Heart right ventricle (tissue), 16 donors: ENCODE measurements at regions not wholly inside any gene's neighbourhood (a gene's known extent, or its start where the extent isn't known, plus 50 kb on each side); places are given as distances from the start of the nearest gene placed in this dataset.

Experiments used
- ATAC-seq, 8 donors: fragments of 200-7000 bp; cut with Tn5 transposase; one replicate each; pipeline ENCODE4 v1.9.1; 2020; ENCODE audit warnings: mild to moderate bottlenecking in 8 of 8, moderate library complexity in 8 of 8, moderate number of reproducible peaks in 1 of 8
- DNase-seq, 2 donors: peaks; one replicate each; pipeline ENCODE4 v3.0.0-alpha.2; 2020
- H3K27ac ChIP-seq, 10 donors: fragments of 200-600 bp; sonication (generic) in 2 of 10; one replicate each; pipeline versions ENCODE4 v1.5.0 to v1.8.0; 2020 to 2022; ENCODE audit warnings: mild to moderate bottlenecking in 3 of 10
- H3K27me3 ChIP-seq, 7 donors: fragments of 200-600 bp; one replicate each; pipeline ENCODE4 v1.8.0; 2021 to 2022; ENCODE audit warnings: mild to moderate bottlenecking in 2 of 7
- H3K36me3 ChIP-seq, 9 donors: fragments of 200-600 bp; sonication (generic) in 1 of 9; one replicate each; pipeline versions ENCODE4 v1.5.0 to v1.8.0; 2020 to 2022; ENCODE audit warnings: mild to moderate bottlenecking in 2 of 9
- H3K4me1 ChIP-seq, 9 donors: fragments of 200-600 bp; sonication (generic) in 1 of 9; one replicate each; pipeline versions ENCODE4 v1.5.0 to v1.8.0; 2020 to 2022; ENCODE audit warnings: mild to moderate bottlenecking in 4 of 9
- H3K4me3 ChIP-seq, 10 donors: fragments of 200-600 bp; sonication (generic) in 2 of 10; one replicate each; pipeline versions ENCODE4 v1.5.0 to v1.8.0; 2020 to 2022; ENCODE audit warnings: mild to moderate bottlenecking in 7 of 10, moderate library complexity in 2 of 10
- H3K9me3 ChIP-seq, 11 donors: fragments of 200-600 bp in 10 of 11; sonication (generic) in 2 of 11; one replicate each; pipeline versions ENCODE4 v1.5.0 to v1.8.0; 2013 to 2022; ENCODE audit warnings: mild to moderate bottlenecking in 2 of 11, control low read depth in 1 of 11, moderate library complexity in 1 of 11
- CTCF ChIP-seq, 9 donors: fragments of 200-600 bp; sonication (generic) in 2 of 9; IDR thresholded peaks; one replicate each; pipeline versions ENCODE4 v1.5.0 to v1.8.0; 2021 to 2022; ENCODE audit warnings: antibody characterized with exemption in 9 of 9, mild to moderate bottlenecking in 5 of 9, moderate library complexity in 1 of 9
- WGBS, 2 donors: extraction: QIAGEN DNeasy Blood & Tissue Kit; methylation state at CpG; one replicate each; pipeline ENCODE4 v1.1.7; 2013; ENCODE audit warnings: inconsistent platforms in 1 of 2; 5-methylcytosine and 5-hydroxymethylcytosine counted together
- intact Hi-C, 10 donors: fragments of 100-400 bp; cut with DNase I; formaldehyde crosslinking; loops; one replicate each; pipeline versions ENCODE4 v1.11.1 to v1.14.2; 2022
- donor health status: Arrhythmogenic right ventricular cardiomyopathy.
- donor health status: ischemic (EF 13 %, LVEDD 7.1; RV severe dilation, severe dysfunction).
- donor health status: healthy with polysubstance abuse.
- donor health status: DM: no; HTN: yes; CAD: no.
- donor health status: DM: no; HTN: no; CAD: no.
- donor health status: ischemic (EF 25% LVEDD 6.9; RV normal size, moderate dysfunction).
- donor health status: ischemic (EF 25% LVEDD 5.7; RV mildly dilated, moderate dysfunction).
- donor health status: healthy.
- donor health status: DM: yes; HTN: yes; CAD: no.
- donor health status: Ischemic cardiomyopathy.
- donor health status: ischemic (EF 35%, LVEDD 5.7; RV mildly dilated, moderate dysfunction).
- donor health status: nonischemic (EF 11% LVEDD 7.7; RV severe dilation, severe dysfunction).
- donor health status: DM: yes; HTN: yes; CAD: no.
- donor health status: PGD.
- donor health status: ischemic (EF 29% LVEDD 5.4; RV normal size, mild dysfunction).
- donor health status: nonischemic (EF 23%, LVEDD 6.1; RV moderate dilation, normal function).

- H3K36me3 ChIP-seq, result no peaks in the 10 kb centered on the region
- no peak for TF ChIP-seq CTCF (IDR thresholded peaks at IDR 0.05)
- 85% methylated on average over 7 of the region's 7 CpGs for WGBS, 2 donors
- DNase-seq (no peak), ATAC-seq (no peak)
- no peak overlapping the region for H3K27ac ChIP-seq
- H3K4me3 ChIP-seq, result no peak overlapping the region
- no peaks in the 10 kb centered on the region for H3K4me1 ChIP-seq
- intact Hi-C loops, result no loop called here
- H3K9me3 ChIP-seq, result peaks cover 0 to 10% (median 0%) of the 10 kb centered on the region in 11 donors
- no peaks in the 10 kb centered on the region for H3K27me3 ChIP-seq
These were observed 113.2 kb downstream of the HERPUD2 start for GRCh38 chr7:35581605-35582210.

GRCh38 chr7:35576031-35576573 lies 118.8 kb downstream of the HERPUD2 start:
- ATAC-seq (peak in 1 of 8 donors; percentile 38), DNase-seq (peak in 1 of 2 donors; percentile 6)
- H3K9me3 ChIP-seq, result peaks cover 0 to 10% (median 0%) of the 10 kb centered on the region in 11 donors
- TF ChIP-seq CTCF (IDR thresholded peaks at IDR 0.05), result no peak
- 83 to 88% methylated on average over 5 of the region's 5 CpGs for WGBS, 2 donors
- H3K4me1 ChIP-seq, result peaks cover 0 to 13% (median 0%) of the 10 kb centered on the region in 9 donors
- H3K27ac ChIP-seq, result no peak overlapping the region
- H3K36me3 ChIP-seq, result no peaks in the 10 kb centered on the region
- no peak overlapping the region for H3K4me3 ChIP-seq
- intact Hi-C loops, result no loop called here
- H3K27me3 ChIP-seq, result no peaks in the 10 kb centered on the region

- DNase-seq (no peak), ATAC-seq (peak in 1 of 8 donors; percentile 29)
- Histone ChIP-seq H3K36me3 (no peaks in the 10 kb centered on the region), H3K4me1 (peaks cover 0 to 18% (median 0%) of the 10 kb centered on the region in 9 donors), H3K4me3 (no peak overlapping the region), H3K9me3 (no peaks in the 10 kb centered on the region), H3K27ac (no peak overlapping the region), H3K27me3 (no peaks in the 10 kb centered on the region)
- WGBS, 2 donors, result 77 to 91% methylated on average over 3 of the region's 3 CpGs
- intact Hi-C loops, result no loop called here
- no peak for TF ChIP-seq CTCF (IDR thresholded peaks at IDR 0.05)
These were observed 123.2 kb downstream of the HERPUD2 start for GRCh38 chr7:35571611-35572240.

- H3K27ac ChIP-seq, result no peak overlapping the region
- intact Hi-C loops, result no loop called here
- DNase-seq, result no peak
- no peaks in the 10 kb centered on the region for H3K27me3 ChIP-seq
- no peaks in the 10 kb centered on the region for H3K36me3 ChIP-seq
- no peak for ATAC-seq
- no peak for TF ChIP-seq CTCF (IDR thresholded peaks at IDR 0.05)
- H3K9me3 ChIP-seq, result no peaks in the 10 kb centered on the region
- H3K4me3 ChIP-seq, result no peak overlapping the region
- 86 to 88% methylated on average over 5 of the region's 5 CpGs for WGBS, 2 donors
- H3K4me1 ChIP-seq, result peaks cover 0 to 18% (median 0%) of the 10 kb centered on the region in 9 donors
These were observed 124.0 kb downstream of the HERPUD2 start for GRCh38 chr7:35570937-35571336.
